DOHH2 (cell line): ENCODE measurements at regions not wholly inside any gene's neighbourhood (a gene's known extent, or its start where the extent isn't known, plus 50 kb on each side); places are given as distances from the start of the nearest gene placed in this dataset.

Experiments
- EZH2phosphoT487 ChIP-seq: fragments of 200-600 bp; sonication (generic); IDR thresholded peaks from 2 replicates; pipeline ENCODE4 v1.6.1; 2017; ENCODE audit warnings: borderline replicate concordance, mild to moderate bottlenecking, antibody characterized with exemption, low read length, moderate library complexity, mixed read lengths
- TF ChIP-seq, protein P1 (sequence below): fragments of 200-600 bp; sonication (generic); IDR thresholded peaks from one replicate; pipeline ENCODE4 v1.5.1; 2014; ENCODE audit warnings: antibody characterized with exemption, mild to moderate bottlenecking, low read depth, low read length; ENCODE audit not compliant: poor library complexity, severe bottlenecking

DNA sequence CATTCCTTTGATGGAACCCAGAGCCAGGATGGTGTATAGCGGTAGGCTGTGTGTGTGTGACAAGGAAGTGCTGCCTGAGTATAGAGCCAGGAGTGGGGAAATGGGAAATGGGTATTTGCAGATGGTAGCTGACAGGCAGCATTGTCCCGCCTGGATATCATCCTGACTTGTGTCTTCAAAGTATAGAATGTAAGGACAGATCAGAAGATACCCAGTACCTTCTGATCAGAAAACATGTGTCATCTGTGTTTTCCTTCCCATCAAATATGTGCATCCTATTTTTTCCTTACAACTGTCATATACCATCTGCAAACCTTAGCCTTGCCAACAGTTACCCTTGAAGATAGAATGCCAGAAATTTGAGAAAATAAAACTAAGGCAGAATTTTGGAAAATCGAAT, 146.2 kb upstream of the CBLB start:
- TF ChIP-seq, protein P1, sequence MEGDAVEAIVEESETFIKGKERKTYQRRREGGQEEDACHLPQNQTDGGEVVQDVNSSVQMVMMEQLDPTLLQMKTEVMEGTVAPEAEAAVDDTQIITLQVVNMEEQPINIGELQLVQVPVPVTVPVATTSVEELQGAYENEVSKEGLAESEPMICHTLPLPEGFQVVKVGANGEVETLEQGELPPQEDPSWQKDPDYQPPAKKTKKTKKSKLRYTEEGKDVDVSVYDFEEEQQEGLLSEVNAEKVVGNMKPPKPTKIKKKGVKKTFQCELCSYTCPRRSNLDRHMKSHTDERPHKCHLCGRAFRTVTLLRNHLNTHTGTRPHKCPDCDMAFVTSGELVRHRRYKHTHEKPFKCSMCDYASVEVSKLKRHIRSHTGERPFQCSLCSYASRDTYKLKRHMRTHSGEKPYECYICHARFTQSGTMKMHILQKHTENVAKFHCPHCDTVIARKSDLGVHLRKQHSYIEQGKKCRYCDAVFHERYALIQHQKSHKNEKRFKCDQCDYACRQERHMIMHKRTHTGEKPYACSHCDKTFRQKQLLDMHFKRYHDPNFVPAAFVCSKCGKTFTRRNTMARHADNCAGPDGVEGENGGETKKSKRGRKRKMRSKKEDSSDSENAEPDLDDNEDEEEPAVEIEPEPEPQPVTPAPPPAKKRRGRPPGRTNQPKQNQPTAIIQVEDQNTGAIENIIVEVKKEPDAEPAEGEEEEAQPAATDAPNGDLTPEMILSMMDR, result no peak
- TF ChIP-seq EZH2phosphoT487, result no peak
